ENCODE measurements at regions not wholly inside any gene's neighbourhood (a gene's known extent, or its start where the extent isn't known, plus 50 kb on each side); places are given as distances from the start of the nearest gene placed in this dataset.

DNA sequence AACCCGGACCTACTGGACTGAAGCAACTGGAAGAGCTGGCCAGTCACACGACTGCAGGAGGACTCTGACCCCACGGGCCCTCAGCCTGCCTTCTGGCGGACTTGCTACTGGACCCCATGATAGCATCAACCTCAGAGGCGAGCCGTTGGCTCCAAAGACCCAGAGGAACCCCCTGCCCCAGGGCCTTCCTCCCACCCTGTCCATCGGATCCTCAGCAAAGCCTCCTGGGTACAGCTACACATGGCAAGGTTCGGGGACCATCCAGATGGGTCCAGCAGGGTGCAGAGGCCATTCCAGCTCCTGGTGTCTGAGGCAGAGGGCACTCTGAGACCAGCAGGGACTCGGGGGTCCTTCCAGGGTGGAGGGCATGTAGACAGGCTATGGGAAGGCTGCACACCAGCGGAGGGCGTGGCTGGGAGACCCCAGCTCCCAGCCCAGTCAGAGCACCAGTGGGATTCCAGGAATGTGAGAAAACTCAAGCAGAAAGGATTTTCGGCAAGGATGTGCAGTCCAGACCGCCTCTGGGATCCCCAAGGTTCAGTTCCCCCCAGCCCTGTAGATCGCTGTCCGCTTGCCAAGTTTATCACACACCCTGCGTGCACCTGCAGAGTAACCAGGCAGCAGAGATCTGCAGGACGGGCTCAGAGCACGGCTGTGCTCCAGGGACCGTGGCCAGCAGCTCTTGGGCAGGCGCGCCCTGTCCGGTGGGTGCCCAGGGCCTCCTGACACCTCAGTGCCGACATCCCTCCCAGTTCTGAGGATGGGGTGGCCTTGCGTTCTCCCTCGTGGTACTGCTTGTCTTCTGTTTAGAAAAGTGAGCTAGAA, 89.8 kb upstream of the PPP2R2D start:
- Histone ChIP-seq H3K27ac (no peak overlapping the region), H3K9me3 (no peaks in the 10 kb centered on the region), H3K4me1 (no peaks in the 10 kb centered on the region), H3K4me2 (no peak overlapping the region), H3K4me3 (no peak overlapping the region)
- DNase-seq (ENCODE audit: low read depth in 1 of 2, low spot score in 1 of 2) (no peak), ATAC-seq (no peak), FAIRE-seq (no peak)
- TF ChIP-seq RARB (CRISPR knock-in tag; IDR thresholded peaks at IDR 0.05), result no peak
- TF ChIP-seq RCOR1 (IDR thresholded peaks at IDR 0.05; ENCODE audit: low read depth, low read length), result no peak
- no peak for TF ChIP-seq KDM5A (IDR thresholded peaks at IDR 0.05)
- TF ChIP-seq SREBF2 (IDR thresholded peaks at IDR 0.05), result no peak
- TF ChIP-seq KDM1A (IDR thresholded peaks at IDR 0.05; ENCODE audit: low read depth), result no peak
- TF ChIP-seq HDAC2 (IDR thresholded peaks at IDR 0.05), result no peak
- no peak for TF ChIP-seq FOSB (CRISPR knock-in tag; IDR thresholded peaks at IDR 0.05)
- no peak for TF ChIP-seq CEBPB (IDR thresholded peaks at IDR 0.05)
- no peak for TF ChIP-seq HEYL (CRISPR knock-in tag; IDR thresholded peaks at IDR 0.05)
- TF ChIP-seq ZFP36 (IDR thresholded peaks at IDR 0.05; ENCODE audit: borderline replicate concordance, partially characterized antibody), result no peak
- TF ChIP-seq, protein P1, sequence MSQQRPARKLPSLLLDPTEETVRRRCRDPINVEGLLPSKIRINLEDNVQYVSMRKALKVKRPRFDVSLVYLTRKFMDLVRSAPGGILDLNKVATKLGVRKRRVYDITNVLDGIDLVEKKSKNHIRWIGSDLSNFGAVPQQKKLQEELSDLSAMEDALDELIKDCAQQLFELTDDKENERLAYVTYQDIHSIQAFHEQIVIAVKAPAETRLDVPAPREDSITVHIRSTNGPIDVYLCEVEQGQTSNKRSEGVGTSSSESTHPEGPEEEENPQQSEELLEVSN (IDR thresholded peaks at IDR 0.05; ENCODE audit: borderline replicate concordance, low read depth), result no peak
- TF ChIP-seq, protein P2, sequence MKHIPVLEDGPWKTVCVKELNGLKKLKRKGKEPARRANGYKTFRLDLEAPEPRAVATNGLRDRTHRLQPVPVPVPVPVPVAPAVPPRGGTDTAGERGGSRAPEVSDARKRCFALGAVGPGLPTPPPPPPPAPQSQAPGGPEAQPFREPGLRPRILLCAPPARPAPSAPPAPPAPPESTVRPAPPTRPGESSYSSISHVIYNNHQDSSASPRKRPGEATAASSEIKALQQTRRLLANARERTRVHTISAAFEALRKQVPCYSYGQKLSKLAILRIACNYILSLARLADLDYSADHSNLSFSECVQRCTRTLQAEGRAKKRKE (CRISPR knock-in tag; IDR thresholded peaks at IDR 0.05; ENCODE audit: low read depth), result no peak
- TF ChIP-seq, protein P3, sequence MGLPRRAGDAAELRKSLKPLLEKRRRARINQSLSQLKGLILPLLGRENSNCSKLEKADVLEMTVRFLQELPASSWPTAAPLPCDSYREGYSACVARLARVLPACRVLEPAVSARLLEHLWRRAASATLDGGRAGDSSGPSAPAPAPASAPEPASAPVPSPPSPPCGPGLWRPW (IDR thresholded peaks at IDR 0.05), result no peak
- TF ChIP-seq JUNB (IDR thresholded peaks at IDR 0.05), result no peak
- TF ChIP-seq HOXB13 (CRISPR knock-in tag; IDR thresholded peaks at IDR 0.05; ENCODE audit: low read depth), result no peak
- TF ChIP-seq, protein P4, sequence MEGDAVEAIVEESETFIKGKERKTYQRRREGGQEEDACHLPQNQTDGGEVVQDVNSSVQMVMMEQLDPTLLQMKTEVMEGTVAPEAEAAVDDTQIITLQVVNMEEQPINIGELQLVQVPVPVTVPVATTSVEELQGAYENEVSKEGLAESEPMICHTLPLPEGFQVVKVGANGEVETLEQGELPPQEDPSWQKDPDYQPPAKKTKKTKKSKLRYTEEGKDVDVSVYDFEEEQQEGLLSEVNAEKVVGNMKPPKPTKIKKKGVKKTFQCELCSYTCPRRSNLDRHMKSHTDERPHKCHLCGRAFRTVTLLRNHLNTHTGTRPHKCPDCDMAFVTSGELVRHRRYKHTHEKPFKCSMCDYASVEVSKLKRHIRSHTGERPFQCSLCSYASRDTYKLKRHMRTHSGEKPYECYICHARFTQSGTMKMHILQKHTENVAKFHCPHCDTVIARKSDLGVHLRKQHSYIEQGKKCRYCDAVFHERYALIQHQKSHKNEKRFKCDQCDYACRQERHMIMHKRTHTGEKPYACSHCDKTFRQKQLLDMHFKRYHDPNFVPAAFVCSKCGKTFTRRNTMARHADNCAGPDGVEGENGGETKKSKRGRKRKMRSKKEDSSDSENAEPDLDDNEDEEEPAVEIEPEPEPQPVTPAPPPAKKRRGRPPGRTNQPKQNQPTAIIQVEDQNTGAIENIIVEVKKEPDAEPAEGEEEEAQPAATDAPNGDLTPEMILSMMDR (IDR thresholded peaks at IDR 0.05), result no peak
- TF ChIP-seq FOSL2 (IDR thresholded peaks at IDR 0.05), result no peak
- TF ChIP-seq FOSL2 (CRISPR knock-in tag; IDR thresholded peaks at IDR 0.05), result no peak
- no peak for TF ChIP-seq BHLHE40 (IDR thresholded peaks at IDR 0.05; ENCODE audit: low read depth, low read length)
- ChIA-PET POLR2A (no interaction called here), CTCF (interaction anchor here (1.3 kb wide), 1 partner anchor 23 kb away, joined by 3 read pairs; no protein-coding TSS in a partner anchor)
- 33% methylated on average over 19 of the region's 25 CpGs for WGBS (ENCODE audit: missing lambda C conversion rate)

DNA sequence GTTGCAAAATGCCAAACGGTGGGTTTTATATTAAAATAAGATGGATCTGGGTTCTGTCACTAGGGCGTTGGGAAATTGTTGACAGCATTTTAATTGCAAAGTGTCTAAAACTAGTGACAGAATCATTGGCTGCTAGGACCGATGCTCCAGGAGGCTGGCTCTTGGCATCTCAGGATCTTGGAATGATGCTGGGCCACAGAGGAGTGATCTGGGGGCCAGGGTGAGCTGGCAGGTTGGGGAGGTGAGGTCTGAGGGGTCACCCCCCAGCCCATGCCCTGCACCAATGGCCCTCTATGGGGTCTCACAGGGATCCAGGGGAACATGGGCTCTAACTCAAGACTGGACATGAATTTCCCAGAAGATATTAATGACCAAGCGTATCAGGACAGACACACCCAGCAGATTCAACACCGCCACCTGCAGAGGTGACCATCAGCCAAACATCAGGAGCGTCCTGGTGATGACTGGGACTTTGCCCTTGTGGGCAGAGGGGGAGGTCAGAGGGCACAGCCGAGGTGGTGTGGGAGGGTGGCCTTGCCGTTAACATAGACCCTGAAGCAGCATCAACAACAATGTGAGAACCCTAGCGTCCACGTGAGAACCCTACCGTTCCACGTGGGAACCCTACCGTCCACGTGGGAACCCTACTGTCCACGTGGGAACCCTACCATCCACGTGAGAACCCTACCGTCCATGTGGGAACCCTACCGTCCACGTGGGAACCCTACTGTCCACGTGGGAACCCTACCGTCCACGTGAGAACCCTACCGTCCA, 89.0 kb upstream of the PPP2R2D start:
- FAIRE-seq (no peak), DNase-seq (ENCODE audit: low read depth in 1 of 2, low spot score in 1 of 2) (no peak), ATAC-seq (no peak)
- H3K27ac ChIP-seq, result no peak overlapping the region
- CTCF ChIA-PET, result interaction anchor here (1.3 kb wide), 1 partner anchor 24 kb away, joined by 3 read pairs; no protein-coding TSS in a partner anchor
- no peak overlapping the region for H3K4me2 ChIP-seq
- 27% methylated on average over 23 of the region's 23 CpGs for WGBS (ENCODE audit: missing lambda C conversion rate)
- H3K9me3 ChIP-seq, result no peaks in the 10 kb centered on the region
- no peaks in the 10 kb centered on the region for H3K4me1 ChIP-seq
- H3K4me3 ChIP-seq, result no peak overlapping the region
- POLR2A ChIA-PET, result no interaction called here
- TF ChIP-seq NFE2L2 (conservative IDR thresholded peaks at IDR 0.05; ENCODE audit: low read length) (no peak), EP300 (IDR thresholded peaks at IDR 0.05) (no peak), ZFP36 (IDR thresholded peaks at IDR 0.05; ENCODE audit: borderline replicate concordance, partially characterized antibody) (no peak), MAFK (IDR thresholded peaks at IDR 0.05; ENCODE audit: partially characterized antibody) (no peak), ZNF302 (CRISPR knock-in tag; IDR thresholded peaks at IDR 0.05) (no peak), RARB (CRISPR knock-in tag; IDR thresholded peaks at IDR 0.05) (no peak), FOSL2 (IDR thresholded peaks at IDR 0.05) (no peak), FOSL2 (CRISPR knock-in tag; IDR thresholded peaks at IDR 0.05) (no peak), EHMT2 (IDR thresholded peaks at IDR 0.05; ENCODE audit: low read depth) (no peak), ESRRA (IDR thresholded peaks at IDR 0.05; ENCODE audit: borderline replicate concordance, low read length) (no peak), TP53 (CRISPR knock-in tag; IDR thresholded peaks at IDR 0.05) (no peak), JUN (IDR thresholded peaks at IDR 0.05) (no peak)
- TF ChIP-seq, protein P1 (IDR thresholded peaks at IDR 0.05; ENCODE audit: borderline replicate concordance, low read depth), result no peak
- TF ChIP-seq, protein P4 (IDR thresholded peaks at IDR 0.05), result no peak
- TF ChIP-seq, protein P5, sequence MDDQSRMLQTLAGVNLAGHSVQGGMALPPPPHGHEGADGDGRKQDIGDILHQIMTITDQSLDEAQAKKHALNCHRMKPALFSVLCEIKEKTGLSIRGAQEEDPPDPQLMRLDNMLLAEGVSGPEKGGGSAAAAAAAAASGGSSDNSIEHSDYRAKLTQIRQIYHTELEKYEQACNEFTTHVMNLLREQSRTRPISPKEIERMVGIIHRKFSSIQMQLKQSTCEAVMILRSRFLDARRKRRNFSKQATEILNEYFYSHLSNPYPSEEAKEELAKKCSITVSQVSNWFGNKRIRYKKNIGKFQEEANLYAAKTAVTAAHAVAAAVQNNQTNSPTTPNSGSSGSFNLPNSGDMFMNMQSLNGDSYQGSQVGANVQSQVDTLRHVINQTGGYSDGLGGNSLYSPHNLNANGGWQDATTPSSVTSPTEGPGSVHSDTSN (IDR thresholded peaks at IDR 0.05), result no peak
